ENCODE measurements at regions not wholly inside any gene's neighbourhood (a gene's known extent, or its start where the extent isn't known, plus 50 kb on each side); places are given as distances from the start of the nearest gene placed in this dataset.

DNA sequence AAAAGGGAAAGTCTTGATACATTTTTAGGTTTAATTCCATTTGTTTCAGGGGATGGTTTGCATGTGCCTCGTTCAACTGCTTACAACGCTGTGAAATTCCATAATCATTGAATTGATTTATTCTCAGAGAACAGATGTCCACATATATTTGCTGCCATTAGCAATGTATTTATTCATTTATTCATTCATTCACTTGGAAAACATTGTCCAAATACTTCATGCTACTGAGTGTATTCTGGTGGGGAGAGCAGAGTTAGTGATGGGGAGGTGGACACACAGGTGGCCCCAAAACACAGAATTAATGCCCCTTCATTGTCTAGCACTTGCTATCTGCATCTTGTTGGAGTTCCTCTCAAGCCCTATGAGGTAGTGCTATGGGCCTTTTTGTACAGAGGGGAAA, 141.2 kb upstream of the PARP11 start:
- Histone ChIP-seq H3K9me3 (no peaks in the 10 kb centered on the region), H3K27me3 (replicated peaks; ENCODE audit: insufficient read depth) (no peaks in the 10 kb centered on the region), H3K27ac (no peak overlapping the region), H3K4me1 (ENCODE audit: control insufficient read depth in 1 of 2, low read depth in 2 of 2) (no peaks in the 10 kb centered on the region), H3K36me3 (no peaks in the 10 kb centered on the region), H3K4me3 (no peak overlapping the region)
- DNase-seq (ENCODE audit: low spot score) (no peak), ATAC-seq (ENCODE audit: insufficient number of reproducible peaks, low FRiP score, low read depth) (no peak)
- TF ChIP-seq, protein P1, sequence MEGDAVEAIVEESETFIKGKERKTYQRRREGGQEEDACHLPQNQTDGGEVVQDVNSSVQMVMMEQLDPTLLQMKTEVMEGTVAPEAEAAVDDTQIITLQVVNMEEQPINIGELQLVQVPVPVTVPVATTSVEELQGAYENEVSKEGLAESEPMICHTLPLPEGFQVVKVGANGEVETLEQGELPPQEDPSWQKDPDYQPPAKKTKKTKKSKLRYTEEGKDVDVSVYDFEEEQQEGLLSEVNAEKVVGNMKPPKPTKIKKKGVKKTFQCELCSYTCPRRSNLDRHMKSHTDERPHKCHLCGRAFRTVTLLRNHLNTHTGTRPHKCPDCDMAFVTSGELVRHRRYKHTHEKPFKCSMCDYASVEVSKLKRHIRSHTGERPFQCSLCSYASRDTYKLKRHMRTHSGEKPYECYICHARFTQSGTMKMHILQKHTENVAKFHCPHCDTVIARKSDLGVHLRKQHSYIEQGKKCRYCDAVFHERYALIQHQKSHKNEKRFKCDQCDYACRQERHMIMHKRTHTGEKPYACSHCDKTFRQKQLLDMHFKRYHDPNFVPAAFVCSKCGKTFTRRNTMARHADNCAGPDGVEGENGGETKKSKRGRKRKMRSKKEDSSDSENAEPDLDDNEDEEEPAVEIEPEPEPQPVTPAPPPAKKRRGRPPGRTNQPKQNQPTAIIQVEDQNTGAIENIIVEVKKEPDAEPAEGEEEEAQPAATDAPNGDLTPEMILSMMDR (IDR thresholded peaks at IDR 0.05): no peak

DNA sequence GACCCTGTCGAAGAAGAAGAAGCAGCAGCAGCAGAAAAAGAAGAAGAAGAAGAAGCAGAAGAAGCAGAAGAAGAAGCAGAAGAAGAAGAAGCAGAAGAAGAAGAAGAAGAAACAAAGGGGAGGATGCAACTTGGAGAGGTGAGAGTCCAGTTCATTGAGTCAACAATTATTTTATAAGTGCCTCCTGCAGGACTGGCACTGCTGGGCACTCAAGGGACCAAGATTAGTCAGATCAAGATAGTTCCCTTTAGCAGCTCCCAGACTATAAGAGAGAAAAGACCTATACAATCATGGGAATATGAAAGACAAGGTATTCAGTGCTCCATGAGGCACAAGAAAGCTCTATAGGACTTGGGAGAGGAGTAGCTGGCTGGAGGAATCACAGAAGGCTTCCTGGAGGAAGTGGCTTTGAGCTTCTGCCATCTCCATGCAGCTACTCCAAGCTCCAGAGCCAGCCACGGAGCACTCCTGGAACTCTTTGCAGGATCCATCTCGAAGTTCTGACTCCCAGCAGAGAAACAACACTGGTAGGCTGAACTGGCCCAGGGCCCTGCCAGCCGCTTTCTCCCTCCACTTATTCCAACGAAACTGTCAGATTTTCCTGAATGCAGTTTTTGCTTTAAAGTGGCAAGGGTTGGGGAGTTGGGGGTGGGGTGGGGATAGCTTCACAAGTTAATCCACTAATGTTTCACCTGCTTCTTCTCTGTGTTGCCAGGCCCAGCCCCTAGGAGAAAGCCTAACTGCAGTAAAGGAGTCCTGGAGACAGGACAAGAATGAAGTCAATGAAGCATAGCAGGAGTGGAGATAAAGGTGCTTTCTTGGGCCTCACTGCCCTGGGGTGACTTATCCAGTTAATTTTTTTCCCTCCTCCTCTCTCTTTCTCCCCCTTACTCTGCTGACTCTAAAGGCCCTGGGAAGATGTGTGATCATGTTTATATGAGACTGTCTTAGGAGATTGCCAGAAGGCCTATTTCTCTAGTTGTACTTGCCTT, 140.1 kb upstream of the PARP11 start:
- no peak overlapping the region for H3K27ac ChIP-seq
- H3K4me1 ChIP-seq (ENCODE audit: control insufficient read depth in 1 of 2, low read depth in 2 of 2): no peaks in the 10 kb centered on the region
- DNase-seq (ENCODE audit: low spot score) (no peak), ATAC-seq (ENCODE audit: insufficient number of reproducible peaks, low FRiP score, low read depth) (no peak)
- H3K36me3 ChIP-seq: no peaks in the 10 kb centered on the region
- no peak overlapping the region for H3K4me3 ChIP-seq
- no peaks in the 10 kb centered on the region for H3K27me3 ChIP-seq (replicated peaks; ENCODE audit: insufficient read depth)
- H3K9me3 ChIP-seq: no peaks in the 10 kb centered on the region
- TF ChIP-seq, protein P1 (IDR thresholded peaks at IDR 0.05): no peak

DNA sequence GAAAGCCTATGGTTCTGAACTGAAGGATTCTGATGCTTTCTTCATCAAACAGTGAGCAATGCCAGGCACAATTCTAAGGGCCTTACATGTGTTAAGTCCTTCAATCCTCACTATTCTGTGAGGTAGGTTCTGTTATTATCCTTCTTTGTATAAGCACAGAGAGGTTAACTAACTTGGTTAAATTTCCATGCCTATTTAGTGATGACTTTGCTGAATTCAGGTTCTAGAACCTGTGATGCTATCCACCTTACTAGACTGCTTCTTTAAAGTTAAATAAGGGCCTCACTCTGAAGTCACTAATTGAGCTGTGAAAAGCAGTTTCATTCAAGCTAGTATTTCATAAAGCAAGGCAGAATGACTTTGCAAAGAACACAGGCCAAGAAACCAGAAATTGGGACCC, 138.9 kb upstream of the PARP11 start:
- TF ChIP-seq, protein P1 (IDR thresholded peaks at IDR 0.05): no peak
- DNase-seq (ENCODE audit: low spot score) (no peak), ATAC-seq (ENCODE audit: insufficient number of reproducible peaks, low FRiP score, low read depth) (no peak)
- Histone ChIP-seq H3K27ac (no peak overlapping the region), H3K4me1 (ENCODE audit: control insufficient read depth in 1 of 2, low read depth in 2 of 2) (no peaks in the 10 kb centered on the region), H3K36me3 (no peaks in the 10 kb centered on the region), H3K4me3 (no peak overlapping the region), H3K27me3 (replicated peaks; ENCODE audit: insufficient read depth) (no peaks in the 10 kb centered on the region), H3K9me3 (no peaks in the 10 kb centered on the region)

DNA sequence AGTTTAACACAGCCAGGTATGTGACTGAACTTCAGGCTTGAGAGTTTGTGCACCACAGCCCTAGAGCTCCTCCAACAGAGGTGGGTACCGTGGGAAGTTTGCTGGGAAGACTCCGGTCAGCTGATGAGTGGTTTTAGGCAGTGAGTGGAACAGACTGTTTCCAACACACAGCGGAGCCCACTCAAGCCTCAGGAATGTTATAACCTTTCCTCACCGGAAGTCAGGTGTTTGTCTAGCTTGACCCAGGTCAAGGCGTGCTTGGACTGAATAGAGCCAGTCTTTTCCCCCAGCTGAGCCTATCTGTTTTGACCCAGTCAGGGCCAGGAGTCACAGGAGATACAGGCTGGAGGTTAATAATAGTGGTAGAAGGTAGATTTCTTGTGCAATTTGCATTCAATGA, 138.4 kb upstream of the PARP11 start:
- no peak overlapping the region for H3K27ac ChIP-seq
- no peaks in the 10 kb centered on the region for H3K36me3 ChIP-seq
- no peaks in the 10 kb centered on the region for H3K9me3 ChIP-seq
- DNase-seq (ENCODE audit: low spot score) (no peak), ATAC-seq (ENCODE audit: insufficient number of reproducible peaks, low FRiP score, low read depth) (no peak)
- TF ChIP-seq, protein P1 (IDR thresholded peaks at IDR 0.05): no peak
- no peak overlapping the region for H3K4me3 ChIP-seq
- H3K4me1 ChIP-seq (ENCODE audit: control insufficient read depth in 1 of 2, low read depth in 2 of 2): no peaks in the 10 kb centered on the region
- no peaks in the 10 kb centered on the region for H3K27me3 ChIP-seq (replicated peaks; ENCODE audit: insufficient read depth)

DNA sequence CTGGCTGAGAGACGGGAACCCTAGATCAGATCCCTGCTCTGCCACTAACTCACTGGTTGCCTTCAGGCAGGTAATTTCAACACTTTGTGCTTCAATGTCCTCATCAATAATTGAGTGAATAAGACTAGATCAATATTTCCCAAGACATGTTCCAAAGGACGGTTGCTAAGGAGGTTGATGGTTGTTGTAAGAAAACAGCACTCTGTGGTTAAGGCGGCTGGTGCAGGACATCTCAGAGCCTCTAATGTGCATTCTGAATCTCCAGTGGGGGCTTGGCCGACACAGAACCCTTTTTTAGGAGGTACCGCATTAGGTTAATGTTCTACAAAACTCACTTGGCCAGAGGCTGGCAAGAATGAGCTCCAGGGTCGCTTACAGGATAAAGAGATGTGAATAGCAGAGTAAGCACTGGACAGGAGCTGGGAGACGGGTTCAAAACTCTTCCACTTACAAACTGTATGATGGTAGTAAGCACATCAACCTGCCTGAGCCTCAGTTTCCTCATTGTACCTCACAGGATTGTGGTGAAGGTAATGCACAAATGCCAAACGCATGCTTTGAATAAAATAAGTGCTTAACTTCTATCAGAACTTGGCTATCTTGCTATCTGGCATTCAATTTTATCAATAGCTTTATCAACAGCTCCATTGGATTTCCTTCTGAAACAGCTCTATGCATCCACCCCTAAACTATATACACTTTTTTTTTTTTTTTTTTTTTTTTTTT, 136.9 kb upstream of the PARP11 start:
- ATAC-seq (ENCODE audit: insufficient number of reproducible peaks, low FRiP score, low read depth) (no peak), DNase-seq (ENCODE audit: low spot score) (no peak)
- H3K27ac ChIP-seq: no peak overlapping the region
- no peaks in the 10 kb centered on the region for H3K9me3 ChIP-seq
- no peaks in the 10 kb centered on the region for H3K27me3 ChIP-seq (replicated peaks; ENCODE audit: insufficient read depth)
- H3K4me3 ChIP-seq: no peak overlapping the region
- H3K4me1 ChIP-seq (ENCODE audit: control insufficient read depth in 1 of 2, low read depth in 2 of 2): no peaks in the 10 kb centered on the region
- no peaks in the 10 kb centered on the region for H3K36me3 ChIP-seq
- TF ChIP-seq, protein P1 (IDR thresholded peaks at IDR 0.05): no peak
